ENCODE measurements at regions not wholly inside any gene's neighbourhood (a gene's known extent, or its start where the extent isn't known, plus 50 kb on each side); places are given as distances from the start of the nearest gene placed in this dataset.
"Not testable (repeated sequence)": the region's sequence is repeated elsewhere in the genome, so short reads cannot be mapped to it uniquely, and the experiment has no call there.

- intact Hi-C loops (cut with DNase I): no loop called here
- no peak for DNase-seq (ENCODE audit: missing footprints)
- ATAC-seq: no peak
Measured at GRCh38 chr7:145378197-145378596, 542.3 kb upstream of the TPK1 start.

GRCh38 chr7:145360511-145361100 is 524.8 kb upstream of the TPK1 start:
- DNase-seq (ENCODE audit: missing footprints): no peak
- intact Hi-C loops (cut with DNase I): no loop called here
- no peak for ATAC-seq

GRCh38 chr7:145350334-145350733 is 514.5 kb upstream of the TPK1 start:
- no peak for ATAC-seq
- no peak for DNase-seq (ENCODE audit: missing footprints)
- intact Hi-C loops (cut with DNase I): no loop called here

GRCh38 chr7:145349452-145349851 is 513.6 kb upstream of the TPK1 start:
- not testable (repeated sequence) for DNase-seq (ENCODE audit: missing footprints); ATAC-seq

GRCh38 chr7:145347271-145347670 is 511.4 kb upstream of the TPK1 start:
- intact Hi-C loops (cut with DNase I): no loop called here
- no peak for DNase-seq (ENCODE audit: missing footprints)
- no peak for ATAC-seq

More at GRCh38 chr7:145349452-145349851, 513.6 kb upstream of the TPK1 start:
- intact Hi-C loops (cut with DNase I): not testable (repeated sequence)

- ATAC-seq (no peak), DNase-seq (ENCODE audit: missing footprints) (no peak)
- intact Hi-C loops (cut with DNase I): no loop called here
Measured at GRCh38 chr7:145339319-145339718, 503.5 kb upstream of the TPK1 start.

GRCh38 chr7:145331522-145331921 is 495.7 kb upstream of the TPK1 start:
- no peak for DNase-seq (ENCODE audit: missing footprints)
- no peak for ATAC-seq
- intact Hi-C loops (cut with DNase I): no loop called here

GRCh38 chr7:145331076-145331475 is 495.2 kb upstream of the TPK1 start:
- DNase-seq (ENCODE audit: missing footprints) (no peak), ATAC-seq (no peak)
- intact Hi-C loops (cut with DNase I): no loop called here

- intact Hi-C loops (cut with DNase I): no loop called here
- no peak for ATAC-seq
- DNase-seq (ENCODE audit: missing footprints): no peak
Measured at GRCh38 chr7:145327646-145328045, 491.8 kb upstream of the TPK1 start.

GRCh38 chr7:145324081-145324480 is 488.2 kb upstream of the TPK1 start:
- ATAC-seq (no peak), DNase-seq (ENCODE audit: missing footprints) (no peak)
- intact Hi-C loops (cut with DNase I): no loop called here

GRCh38 chr7:145313551-145313950 is 477.7 kb upstream of the TPK1 start:
- ATAC-seq (no peak), DNase-seq (ENCODE audit: missing footprints) (no peak)
- intact Hi-C loops (cut with DNase I): no loop called here

- intact Hi-C loops (cut with DNase I): no loop called here
- ATAC-seq: peak; percentile 77
Measured at GRCh38 chr7:145293754-145294153, 457.9 kb upstream of the TPK1 start.

GRCh38 chr7:145293228-145293701 is 457.4 kb upstream of the TPK1 start:
- intact Hi-C loops (cut with DNase I): no loop called here
- DNase-seq (ENCODE audit: missing footprints) (no peak), ATAC-seq (peak; percentile 86)

More at GRCh38 chr7:145293754-145294153, 457.9 kb upstream of the TPK1 start:
- DNase-seq (ENCODE audit: missing footprints): no peak

- intact Hi-C loops (cut with DNase I): no loop called here
- DNase-seq (ENCODE audit: missing footprints): no peak
- ATAC-seq: no peak
Measured at GRCh38 chr7:145289384-145289783, 453.5 kb upstream of the TPK1 start.

GRCh38 chr7:145276118-145276517 is 440.3 kb upstream of the TPK1 start:
- DNase-seq (ENCODE audit: missing footprints): no peak
- ATAC-seq: no peak
- intact Hi-C loops (cut with DNase I): no loop called here

GRCh38 chr7:145269418-145270161 is 433.7 kb upstream of the TPK1 start:
- no peak for ATAC-seq

GRCh38 chr7:145265180-145265579 is 429.3 kb upstream of the TPK1 start:
- DNase-seq (ENCODE audit: missing footprints) (no peak), ATAC-seq (no peak)
- intact Hi-C loops (cut with DNase I): no loop called here

More at GRCh38 chr7:145269418-145270161, 433.7 kb upstream of the TPK1 start:
- intact Hi-C loops (cut with DNase I): no loop called here
- no peak for DNase-seq (ENCODE audit: missing footprints)

GRCh38 chr7:145263886-145264285 is 428.0 kb upstream of the TPK1 start:
- ATAC-seq (no peak), DNase-seq (ENCODE audit: missing footprints) (no peak)
- intact Hi-C loops (cut with DNase I): no loop called here

- no peak for ATAC-seq
- no peak for DNase-seq (ENCODE audit: missing footprints)
- intact Hi-C loops (cut with DNase I): no loop called here
Measured at GRCh38 chr7:145252031-145252430, 416.2 kb upstream of the TPK1 start.

- DNase-seq (ENCODE audit: missing footprints) (no peak), ATAC-seq (no peak)
- intact Hi-C loops (cut with DNase I): no loop called here
Measured at GRCh38 chr7:145224775-145225174, 388.9 kb upstream of the TPK1 start.

Measured in Right ventricle myocardium inferior (tissue), 1 donor.